Right lobe of liver (tissue), 6 donors: ENCODE measurements at regions not wholly inside any gene's neighbourhood (a gene's known extent, or its start where the extent isn't known, plus 50 kb on each side); places are given as distances from the start of the nearest gene placed in this dataset.

Experiments used
- ATAC-seq, 4 donors: fragments of 200-7000 bp; cut with Tn5 transposase; one replicate each; pipeline ENCODE4 v1.9.1; 2020; ENCODE audit warnings: mild to moderate bottlenecking in 4 of 4, moderate library complexity in 4 of 4
- DNase-seq, 3 donors: peaks; one replicate each; pipeline ENCODE4 v3.0.0-alpha.2; 2020
- H3K27ac ChIP-seq, 3 donors: fragments of 200-600 bp; one replicate each; pipeline ENCODE4 v1.8.0; 2022
- H3K27me3 ChIP-seq, 2 donors: fragments of 200-600 bp; one replicate each; pipeline ENCODE4 v1.8.0; 2022
- H3K36me3 ChIP-seq, 4 donors: fragments of 200-600 bp; sonication (generic) in 1 of 4; one replicate each; pipeline versions ENCODE4 v1.5.1 to v1.8.0; 2017 to 2022; ENCODE audit warnings: control low read depth in 1 of 4
- H3K4me1 ChIP-seq, 4 donors: fragments of 200-600 bp; sonication (generic) in 1 of 4; one replicate each; pipeline versions ENCODE4 v1.5.1 to v1.8.0; 2017 to 2022; ENCODE audit warnings: control low read depth in 1 of 4
- H3K4me3 ChIP-seq, 3 donors: fragments of 200-600 bp; one replicate each; pipeline ENCODE4 v1.8.0; 2022
- H3K9me3 ChIP-seq, 4 donors: fragments of 200-600 bp; sonication (generic) in 1 of 4; one replicate each; pipeline versions ENCODE4 v1.5.1 to v1.8.0; 2017 to 2022; ENCODE audit warnings: control low read depth in 1 of 4
- POLR2A ChIP-seq: fragments of 450-650 bp; IDR thresholded peaks from one replicate; pipeline ENCODE4 v1.6.1; 2017; ENCODE audit warnings: antibody characterized with exemption, mild to moderate bottlenecking
- WGBS: methylation state at CpG from one replicate; pipeline ENCODE4 v1.1.6; 2018; ENCODE audit warnings: low coverage, low lambda C conversion rate; ENCODE audit not compliant: insufficient coverage; ENCODE audit errors: missing lambda C conversion rate; 5-methylcytosine and 5-hydroxymethylcytosine counted together
- intact Hi-C, 2 donors: fragments of 100-400 bp; cut with DNase I; formaldehyde crosslinking; loops; one replicate each; pipeline versions ENCODE4 v1.11.2 to v1.14.1; 2022
- TF ChIP-seq, protein P1 (sequence below), 4 donors: fragments of 200-600 bp in 3 of 4; fragments of 450-650 bp in 1 of 4; IDR thresholded peaks; one replicate each; pipeline versions ENCODE4 v1.5.1 to v1.8.0; 2016 to 2022; ENCODE audit warnings: antibody characterized with exemption in 4 of 4, mild to moderate bottlenecking in 2 of 4
- donor health status: DM: no; HTN: yes; CAD: no.
- donor health status: DM: no; HTN: no; CAD: no.
- donor health status: DM: no; HTN: no; CAD: no.
- donor health status: DM: no; HTN: yes; CAD: no.
- donor health status: DM: no; HTN: yes; CAD: no.

DNA sequence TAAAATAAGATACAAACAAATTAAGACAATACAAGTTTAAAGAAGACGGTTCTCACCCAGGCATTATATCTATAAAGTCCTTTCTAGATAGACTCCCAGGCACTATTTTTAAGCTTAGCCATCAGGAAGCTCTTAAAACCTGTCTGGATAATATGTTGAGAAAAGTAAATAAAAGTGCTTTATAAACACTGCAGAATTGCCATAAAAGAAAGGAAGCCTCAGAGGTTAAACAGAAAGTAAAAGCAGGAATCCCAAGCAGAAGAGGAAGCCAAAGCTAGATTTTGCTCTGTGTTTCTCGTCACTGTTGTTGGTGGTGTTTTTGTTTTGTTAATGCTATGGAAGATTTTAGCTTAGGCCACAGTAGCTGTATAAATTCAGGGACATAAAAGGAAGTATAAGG is 1267.3 kb downstream of the PCDH19 start:
- ATAC-seq (peak in 2 of 4 donors; percentile 40 to 63), DNase-seq (no peak)
- intact Hi-C loops, result no loop called here
- WGBS, result 57% methylated on average over 2 of the region's 2 CpGs
- H3K27ac ChIP-seq, result no peak overlapping the region
- no peaks in the 10 kb centered on the region for H3K9me3 ChIP-seq
- no peak overlapping the region for H3K4me3 ChIP-seq
- no peaks in the 10 kb centered on the region for H3K36me3 ChIP-seq
- H3K4me1 ChIP-seq, result no peaks in the 10 kb centered on the region
- no peaks in the 10 kb centered on the region for H3K27me3 ChIP-seq
- TF ChIP-seq, protein P1, sequence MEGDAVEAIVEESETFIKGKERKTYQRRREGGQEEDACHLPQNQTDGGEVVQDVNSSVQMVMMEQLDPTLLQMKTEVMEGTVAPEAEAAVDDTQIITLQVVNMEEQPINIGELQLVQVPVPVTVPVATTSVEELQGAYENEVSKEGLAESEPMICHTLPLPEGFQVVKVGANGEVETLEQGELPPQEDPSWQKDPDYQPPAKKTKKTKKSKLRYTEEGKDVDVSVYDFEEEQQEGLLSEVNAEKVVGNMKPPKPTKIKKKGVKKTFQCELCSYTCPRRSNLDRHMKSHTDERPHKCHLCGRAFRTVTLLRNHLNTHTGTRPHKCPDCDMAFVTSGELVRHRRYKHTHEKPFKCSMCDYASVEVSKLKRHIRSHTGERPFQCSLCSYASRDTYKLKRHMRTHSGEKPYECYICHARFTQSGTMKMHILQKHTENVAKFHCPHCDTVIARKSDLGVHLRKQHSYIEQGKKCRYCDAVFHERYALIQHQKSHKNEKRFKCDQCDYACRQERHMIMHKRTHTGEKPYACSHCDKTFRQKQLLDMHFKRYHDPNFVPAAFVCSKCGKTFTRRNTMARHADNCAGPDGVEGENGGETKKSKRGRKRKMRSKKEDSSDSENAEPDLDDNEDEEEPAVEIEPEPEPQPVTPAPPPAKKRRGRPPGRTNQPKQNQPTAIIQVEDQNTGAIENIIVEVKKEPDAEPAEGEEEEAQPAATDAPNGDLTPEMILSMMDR (IDR thresholded peaks at IDR 0.05), result no peak
- no peak for TF ChIP-seq POLR2A

DNA sequence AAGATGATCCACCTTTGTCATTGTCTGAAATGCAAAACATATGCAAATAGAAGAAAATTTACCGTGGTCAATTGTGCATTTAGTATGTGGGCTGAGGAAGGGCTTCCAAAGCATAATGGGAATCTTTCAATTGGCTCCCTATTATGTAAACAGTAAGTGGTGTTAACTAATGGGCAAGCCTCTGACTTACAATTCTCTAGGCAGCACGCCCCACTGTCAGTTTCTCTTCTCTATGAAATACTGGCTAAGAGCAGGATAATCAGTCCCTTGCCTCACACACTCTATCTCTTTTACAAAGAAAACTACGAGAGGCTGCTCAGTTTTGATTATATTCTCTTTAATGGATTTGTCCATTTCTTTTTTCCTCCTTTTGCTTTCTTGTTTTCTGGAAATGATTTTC is 1272.6 kb downstream of the PCDH19 start:
- no peak for TF ChIP-seq POLR2A
- TF ChIP-seq, protein P1 (IDR thresholded peaks at IDR 0.05), result no peak
- ATAC-seq (no peak), DNase-seq (no peak)
- no peaks in the 10 kb centered on the region for H3K4me1 ChIP-seq
- H3K9me3 ChIP-seq, result no peaks in the 10 kb centered on the region
- intact Hi-C loops, result no loop called here
- no peaks in the 10 kb centered on the region for H3K27me3 ChIP-seq
- H3K4me3 ChIP-seq, result no peak overlapping the region
- 35% methylated on average over 3 of the region's 3 CpGs for WGBS
- H3K36me3 ChIP-seq, result no peaks in the 10 kb centered on the region
- H3K27ac ChIP-seq, result no peak overlapping the region

- no peak for ATAC-seq
- TF ChIP-seq, protein P1 (IDR thresholded peaks at IDR 0.05), result no peak
- TF ChIP-seq POLR2A, result no peak
- intact Hi-C loops, result no loop called here
Measured at GRCh38 chrX:99117011-99117410, 1293.1 kb downstream of the PCDH19 start.

DNA sequence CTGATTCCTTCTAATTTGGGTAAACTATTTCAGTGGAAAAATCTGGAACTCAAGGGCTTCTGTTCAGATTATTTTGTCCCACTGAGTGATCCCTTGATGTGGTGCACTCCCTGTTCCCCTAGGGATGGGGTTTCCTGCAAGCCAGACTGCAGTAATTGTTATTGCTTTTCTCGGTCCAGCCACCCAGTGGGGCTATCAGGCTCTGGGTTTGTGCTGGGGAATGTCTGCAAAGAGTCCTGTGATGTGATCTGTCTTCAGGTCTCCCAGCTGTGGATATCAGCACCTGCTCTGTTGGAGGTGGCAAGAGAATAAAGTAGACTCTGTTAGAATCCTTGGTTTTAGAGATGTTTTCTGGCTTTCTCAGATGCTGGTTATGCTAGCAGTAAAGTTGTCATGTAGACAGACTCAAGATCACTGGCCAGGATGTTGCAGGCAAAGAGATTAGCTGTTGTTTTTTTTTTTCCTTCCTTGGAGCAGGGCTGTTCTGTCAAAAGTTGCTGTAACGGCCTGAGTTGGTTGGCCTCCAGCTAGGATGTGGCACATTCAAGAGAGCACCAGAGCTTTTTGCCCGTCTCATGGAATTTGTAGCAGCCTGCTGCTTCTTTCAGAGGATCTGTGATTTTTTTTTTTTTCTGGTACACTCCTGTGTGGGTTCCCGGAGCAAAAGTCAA is 1314.0 kb downstream of the PCDH19 start:
- DNase-seq (no peak), ATAC-seq (no peak)
- Histone ChIP-seq H3K36me3 (no peaks in the 10 kb centered on the region), H3K27ac (no peak overlapping the region), H3K27me3 (no peaks in the 10 kb centered on the region), H3K9me3 (no peaks in the 10 kb centered on the region), H3K4me3 (no peak overlapping the region), H3K4me1 (no peaks in the 10 kb centered on the region)
- 49% methylated on average over 4 of the region's 4 CpGs for WGBS
- intact Hi-C loops, result no loop called here
- TF ChIP-seq, protein P1 (IDR thresholded peaks at IDR 0.05), result no peak
- no peak for TF ChIP-seq POLR2A

More at GRCh38 chrX:99117011-99117410, 1293.1 kb downstream of the PCDH19 start:
- H3K36me3 ChIP-seq, result no peaks in the 10 kb centered on the region
- H3K27ac ChIP-seq, result no peak overlapping the region
- H3K9me3 ChIP-seq, result no peaks in the 10 kb centered on the region
- H3K4me1 ChIP-seq, result no peaks in the 10 kb centered on the region
- H3K4me3 ChIP-seq, result no peak overlapping the region
- 13% methylated on average over 2 of the region's 2 CpGs for WGBS
- DNase-seq, result no peak
- peaks cover 0 to 6% of the 10 kb centered on the region in 2 donors for H3K27me3 ChIP-seq
